Tibial artery (tissue), 4 donors: ENCODE measurements at regions not wholly inside any gene's neighbourhood (a gene's known extent, or its start where the extent isn't known, plus 50 kb on each side); places are given as distances from the start of the nearest gene placed in this dataset.

Experiments used
- DNase-seq, 2 donors: peaks; one replicate each; pipeline ENCODE4 v3.0.0-alpha.2; 2019
- H3K27ac ChIP-seq, 2 donors: fragments of 200-600 bp; sonication (generic) in 1 of 2; 1 replicate in 1 of 2; 2 replicates in 1 of 2; pipeline ENCODE4 v1.5.1; 2018 to 2019; ENCODE audit warnings: mild to moderate bottlenecking in 1 of 2
- H3K27me3 ChIP-seq, 2 donors: fragments of 200-600 bp; sonication (generic) in 1 of 2; one replicate each; pipeline versions ENCODE4 v1.5.1 to v1.6.0; 2016 to 2019
- H3K36me3 ChIP-seq, 3 donors: fragments of 200-600 bp; sonication (generic) in 2 of 3; one replicate each; pipeline ENCODE4 v1.5.1; 2016 to 2019; ENCODE audit warnings: mild to moderate bottlenecking in 2 of 3
- H3K4me1 ChIP-seq, 4 donors: fragments of 200-600 bp; sonication (generic) in 2 of 4; 1 replicate in 3 of 4; 2 replicates in 1 of 4; pipeline ENCODE4 v1.5.1; 2016 to 2019
- H3K4me3 ChIP-seq, 2 donors: fragments of 200-600 bp; sonication (generic) in 1 of 2; 1 replicate in 1 of 2; 2 replicates in 1 of 2; pipeline ENCODE4 v1.5.1; 2018 to 2019; ENCODE audit warnings: mild to moderate bottlenecking in 2 of 2
- H3K9me3 ChIP-seq, 3 donors: fragments of 200-600 bp; sonication (generic) in 1 of 3; one replicate each; pipeline ENCODE4 v1.5.1; 2016 to 2019
- CTCF ChIP-seq, 2 experiments: fragments of 200-600 bp in 1 of 2; fragments of 450-650 bp in 1 of 2; IDR thresholded peaks; one replicate each; pipeline ENCODE4 v1.5.1; 2017 to 2019; ENCODE audit warnings: antibody characterized with exemption in 2 of 2, mild to moderate bottlenecking in 1 of 2, moderate library complexity in 1 of 2
- intact Hi-C: fragments of 100-400 bp; cut with DNase I; formaldehyde crosslinking; loops from one replicate; pipeline ENCODE4 v1.15.0; 2023; ENCODE audit warnings: low total_unique reads

- Histone ChIP-seq H3K27ac (no peak overlapping the region), H3K9me3 (no peaks in the 10 kb centered on the region), H3K4me3 (no peak overlapping the region), H3K36me3 (no peaks in the 10 kb centered on the region), H3K4me1 (no peaks in the 10 kb centered on the region), H3K27me3 (no peaks in the 10 kb centered on the region)
- no peak for TF ChIP-seq CTCF (IDR thresholded peaks at IDR 0.05)
- intact Hi-C loops, result no loop called here
- no peak for DNase-seq
Observed at GRCh38 chr2:129422028-129422427, 557.4 kb upstream of the RAB6C start.

- intact Hi-C loops, result no loop called here
- Histone ChIP-seq H3K9me3 (no peaks in the 10 kb centered on the region), H3K4me3 (no peak overlapping the region), H3K27ac (no peak overlapping the region), H3K36me3 (no peaks in the 10 kb centered on the region), H3K27me3 (no peaks in the 10 kb centered on the region), H3K4me1 (no peaks in the 10 kb centered on the region)
- TF ChIP-seq CTCF (IDR thresholded peaks at IDR 0.05), result no peak
- DNase-seq, result no peak
Observed at GRCh38 chr2:129428086-129428660, 551.3 kb upstream of the RAB6C start.

GRCh38 chr2:129430911-129431310 is 548.6 kb upstream of the RAB6C start:
- intact Hi-C loops, result no loop called here
- Histone ChIP-seq H3K27me3 (no peaks in the 10 kb centered on the region), H3K9me3 (no peaks in the 10 kb centered on the region), H3K36me3 (no peaks in the 10 kb centered on the region), H3K27ac (no peak overlapping the region), H3K4me1 (no peaks in the 10 kb centered on the region), H3K4me3 (no peak overlapping the region)
- no peak for DNase-seq
- TF ChIP-seq CTCF (IDR thresholded peaks at IDR 0.05), result no peak

GRCh38 chr2:129431881-129432280 is 547.6 kb upstream of the RAB6C start:
- Histone ChIP-seq H3K27me3 (no peaks in the 10 kb centered on the region), H3K36me3 (no peaks in the 10 kb centered on the region), H3K4me3 (no peak overlapping the region), H3K9me3 (no peaks in the 10 kb centered on the region), H3K27ac (no peak overlapping the region), H3K4me1 (no peaks in the 10 kb centered on the region)
- no peak for TF ChIP-seq CTCF (IDR thresholded peaks at IDR 0.05)
- DNase-seq, result no peak
- intact Hi-C loops, result no loop called here

GRCh38 chr2:129436809-129437208 is 542.7 kb upstream of the RAB6C start:
- no peak overlapping the region for H3K4me3 ChIP-seq
- DNase-seq, result no peak
- H3K36me3 ChIP-seq, result no peaks in the 10 kb centered on the region
- H3K27ac ChIP-seq, result no peak overlapping the region
- no peak for TF ChIP-seq CTCF (IDR thresholded peaks at IDR 0.05)
- H3K27me3 ChIP-seq, result no peaks in the 10 kb centered on the region
- no peaks in the 10 kb centered on the region for H3K9me3 ChIP-seq
- H3K4me1 ChIP-seq, result no peaks in the 10 kb centered on the region
- intact Hi-C loops, result no loop called here

GRCh38 chr2:129437725-129438124 is 541.7 kb upstream of the RAB6C start:
- no peak for DNase-seq
- Histone ChIP-seq H3K4me1 (no peaks in the 10 kb centered on the region), H3K27ac (no peak overlapping the region), H3K36me3 (no peaks in the 10 kb centered on the region), H3K27me3 (no peaks in the 10 kb centered on the region), H3K4me3 (no peak overlapping the region), H3K9me3 (no peaks in the 10 kb centered on the region)
- no peak for TF ChIP-seq CTCF (IDR thresholded peaks at IDR 0.05)
- intact Hi-C loops, result no loop called here
